Kidney (tissue), 13 donors: ENCODE measurements at regions not wholly inside any gene's neighbourhood (a gene's known extent, or its start where the extent isn't known, plus 50 kb on each side); places are given as distances from the start of the nearest gene placed in this dataset.

Experiments used
- DNase-seq, 5 donors: peaks; one replicate each; pipeline ENCODE4 v3.0.0-alpha.2; 2013 to 2020
- FAIRE-seq: peaks from 2 replicates; lab custom pipeline; 2012; peaks lifted over from hg19 to GRCh38; lab: Jason Lieb, UNC
- H3K27ac ChIP-seq, 2 donors: one replicate each; pipeline ENCODE4 v1.7.0; 2013; ENCODE audit warnings: low read depth in 2 of 2, low read length in 2 of 2, inconsistent platforms in 1 of 2
- H3K27me3 ChIP-seq: one replicate; pipeline ENCODE4 v1.7.1; 2013; ENCODE audit warnings: low read length, inconsistent platforms; ENCODE audit not compliant: control insufficient read depth, insufficient read depth
- H3K36me3 ChIP-seq, 3 donors: one replicate each; pipeline versions ENCODE4 v1.7.0 to v1.7.1; 2013; ENCODE audit warnings: low read length in 3 of 3, control low read depth in 1 of 3, inconsistent platforms in 1 of 3; ENCODE audit not compliant: insufficient read depth in 3 of 3, control insufficient read depth in 2 of 3
- H3K4me1 ChIP-seq, 3 donors: one replicate each; pipeline versions ENCODE4 v1.7.0 to v1.7.1; 2013; ENCODE audit warnings: low read length in 3 of 3, inconsistent platforms in 1 of 3, low read depth in 1 of 3; ENCODE audit not compliant: control insufficient read depth in 2 of 3, insufficient read depth in 2 of 3
- H3K4me3 ChIP-seq, 3 donors: one replicate each; pipeline versions ENCODE4 v1.7.0 to v1.8.1; 2013; ENCODE audit warnings: low read length in 3 of 3, control low read depth in 1 of 3, inconsistent platforms in 1 of 3
- H3K9ac ChIP-seq, 3 donors: one replicate each; pipeline versions ENCODE4 v1.7.0 to v1.7.1; 2013; ENCODE audit warnings: low read length in 3 of 3, control low read depth in 1 of 3, inconsistent platforms in 1 of 3
- H3K9me3 ChIP-seq, 3 donors: one replicate each; pipeline versions ENCODE4 v1.7.0 to v1.7.1; 2013; ENCODE audit warnings: low read length in 3 of 3, control low read depth in 1 of 3, inconsistent platforms in 1 of 3; ENCODE audit not compliant: control insufficient read depth in 2 of 3, insufficient read depth in 1 of 3
- CTCF ChIP-seq: IDR thresholded peaks from 3 replicates; pipeline ENCODE4 v1.5.1; 2012; ENCODE audit warnings: mild to moderate bottlenecking, moderate library complexity, borderline replicate concordance; ENCODE audit not compliant: insufficient read depth; ENCODE audit errors: extremely low read depth
- intact Hi-C: fragments of 100-400 bp; cut with DNase I; formaldehyde crosslinking; loops from one replicate; pipeline ENCODE4 v1.11.1; 2022
- donor health status: control.
- donor health status: control.
- donor health status: control.
- donor health status: control.
- donor health status: control.
- donor health status: DM: yes; HTN: yes; CAD: no.
- donor health status: Normal renal cell carcinoma (clear cell type).

GRCh38 chr5:2113348-2114131, 230.8 kb upstream of the IRX4 start:
- no peak overlapping the region for H3K4me3 ChIP-seq
- no peak overlapping the region for H3K27ac ChIP-seq
- peaks cover 4% of the 10 kb centered on the region for H3K27me3 ChIP-seq
- H3K9ac ChIP-seq: no peak overlapping the region
- H3K4me1 ChIP-seq: no peaks in the 10 kb centered on the region
- no peak for TF ChIP-seq CTCF
- FAIRE-seq (no peak), DNase-seq (no peak)
- H3K36me3 ChIP-seq: no peaks in the 10 kb centered on the region
- no peaks in the 10 kb centered on the region for H3K9me3 ChIP-seq
- intact Hi-C loops: no loop called here

GRCh38 chr5:2112173-2113025, 229.7 kb upstream of the IRX4 start:
- no peaks in the 10 kb centered on the region for H3K36me3 ChIP-seq
- TF ChIP-seq CTCF: no peak
- FAIRE-seq (no peak), DNase-seq (peak in 2 of 5 donors; percentile 62 to 68)
- intact Hi-C loops: no loop called here
- H3K4me1 ChIP-seq: no peaks in the 10 kb centered on the region
- H3K4me3 ChIP-seq: no peak overlapping the region
- H3K9me3 ChIP-seq: no peaks in the 10 kb centered on the region
- no peak overlapping the region for H3K27ac ChIP-seq
- peaks cover 4% of the 10 kb centered on the region for H3K27me3 ChIP-seq
- H3K9ac ChIP-seq: no peak overlapping the region

- H3K4me3 ChIP-seq: no peak overlapping the region
- H3K9me3 ChIP-seq: no peaks in the 10 kb centered on the region
- H3K9ac ChIP-seq: no peak overlapping the region
- H3K27ac ChIP-seq: no peak overlapping the region
- intact Hi-C loops: no loop called here
- no peaks in the 10 kb centered on the region for H3K36me3 ChIP-seq
- DNase-seq (no peak), FAIRE-seq (no peak)
- H3K4me1 ChIP-seq: no peaks in the 10 kb centered on the region
- peaks cover 4% of the 10 kb centered on the region for H3K27me3 ChIP-seq
- TF ChIP-seq CTCF: no peak
Measured at GRCh38 chr5:2111569-2112105, 228.9 kb upstream of the IRX4 start.
